ENCODE measurements at regions not wholly inside any gene's neighbourhood (a gene's known extent, or its start where the extent isn't known, plus 50 kb on each side); places are given as distances from the start of the nearest gene placed in this dataset.

GRCh38 chr11:19482319-19483100 lies 230.1 kb upstream of the NAV2 start (continued):
- TF ChIP-seq, protein P1, sequence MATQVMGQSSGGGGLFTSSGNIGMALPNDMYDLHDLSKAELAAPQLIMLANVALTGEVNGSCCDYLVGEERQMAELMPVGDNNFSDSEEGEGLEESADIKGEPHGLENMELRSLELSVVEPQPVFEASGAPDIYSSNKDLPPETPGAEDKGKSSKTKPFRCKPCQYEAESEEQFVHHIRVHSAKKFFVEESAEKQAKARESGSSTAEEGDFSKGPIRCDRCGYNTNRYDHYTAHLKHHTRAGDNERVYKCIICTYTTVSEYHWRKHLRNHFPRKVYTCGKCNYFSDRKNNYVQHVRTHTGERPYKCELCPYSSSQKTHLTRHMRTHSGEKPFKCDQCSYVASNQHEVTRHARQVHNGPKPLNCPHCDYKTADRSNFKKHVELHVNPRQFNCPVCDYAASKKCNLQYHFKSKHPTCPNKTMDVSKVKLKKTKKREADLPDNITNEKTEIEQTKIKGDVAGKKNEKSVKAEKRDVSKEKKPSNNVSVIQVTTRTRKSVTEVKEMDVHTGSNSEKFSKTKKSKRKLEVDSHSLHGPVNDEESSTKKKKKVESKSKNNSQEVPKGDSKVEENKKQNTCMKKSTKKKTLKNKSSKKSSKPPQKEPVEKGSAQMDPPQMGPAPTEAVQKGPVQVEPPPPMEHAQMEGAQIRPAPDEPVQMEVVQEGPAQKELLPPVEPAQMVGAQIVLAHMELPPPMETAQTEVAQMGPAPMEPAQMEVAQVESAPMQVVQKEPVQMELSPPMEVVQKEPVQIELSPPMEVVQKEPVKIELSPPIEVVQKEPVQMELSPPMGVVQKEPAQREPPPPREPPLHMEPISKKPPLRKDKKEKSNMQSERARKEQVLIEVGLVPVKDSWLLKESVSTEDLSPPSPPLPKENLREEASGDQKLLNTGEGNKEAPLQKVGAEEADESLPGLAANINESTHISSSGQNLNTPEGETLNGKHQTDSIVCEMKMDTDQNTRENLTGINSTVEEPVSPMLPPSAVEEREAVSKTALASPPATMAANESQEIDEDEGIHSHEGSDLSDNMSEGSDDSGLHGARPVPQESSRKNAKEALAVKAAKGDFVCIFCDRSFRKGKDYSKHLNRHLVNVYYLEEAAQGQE (IDR thresholded peaks at IDR 0.05; ENCODE audit: low read depth, low read length), result no peak
- TF ChIP-seq RFX5 (IDR thresholded peaks at IDR 0.05; ENCODE audit: low read depth, low read length) (no peak), RELA (IDR thresholded peaks at IDR 0.05; ENCODE audit: borderline replicate concordance, partially characterized antibody) (no peak), SKIL (IDR thresholded peaks at IDR 0.05; ENCODE audit: low read depth, poor library complexity, severe bottlenecking) (no peak), DPF2 (IDR thresholded peaks at IDR 0.05) (no peak), SP1 (IDR thresholded peaks at IDR 0.05; ENCODE audit: low read depth, low read length) (no peak), PML (IDR thresholded peaks at IDR 0.05; ENCODE audit: low read length) (no peak), BACH1 (IDR thresholded peaks at IDR 0.05; ENCODE audit: borderline replicate concordance) (no peak)
- TF ChIP-seq, protein P2, sequence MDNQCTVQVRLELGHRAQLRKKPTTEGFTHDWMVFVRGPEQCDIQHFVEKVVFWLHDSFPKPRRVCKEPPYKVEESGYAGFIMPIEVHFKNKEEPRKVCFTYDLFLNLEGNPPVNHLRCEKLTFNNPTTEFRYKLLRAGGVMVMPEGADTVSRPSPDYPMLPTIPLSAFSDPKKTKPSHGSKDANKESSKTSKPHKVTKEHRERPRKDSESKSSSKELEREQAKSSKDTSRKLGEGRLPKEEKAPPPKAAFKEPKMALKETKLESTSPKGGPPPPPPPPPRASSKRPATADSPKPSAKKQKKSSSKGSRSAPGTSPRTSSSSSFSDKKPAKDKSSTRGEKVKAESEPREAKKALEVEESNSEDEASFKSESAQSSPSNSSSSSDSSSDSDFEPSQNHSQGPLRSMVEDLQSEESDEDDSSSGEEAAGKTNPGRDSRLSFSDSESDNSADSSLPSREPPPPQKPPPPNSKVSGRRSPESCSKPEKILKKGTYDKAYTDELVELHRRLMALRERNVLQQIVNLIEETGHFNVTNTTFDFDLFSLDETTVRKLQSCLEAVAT (IDR thresholded peaks at IDR 0.05), result no peak

All from GM12878 (cell line).